HCT116 (cell line): ENCODE measurements at regions not wholly inside any gene's neighbourhood (a gene's known extent, or its start where the extent isn't known, plus 50 kb on each side); places are given as distances from the start of the nearest gene placed in this dataset.

Experiments used
- CEBPB ChIP-seq: IDR thresholded peaks from 2 replicates; pipeline ENCODE4 v1.6.1; 2012; ENCODE audit warnings: low read depth
- CTCF ChIP-seq, 3 experiments: fragments of 200-600 bp in 1 of 3; sonication (generic) in 1 of 3; IDR thresholded peaks in 2 of 3; conservative IDR thresholded peaks in 1 of 3; 2 replicates each; pipeline ENCODE4 v1.5.1; 2012 to 2017; ENCODE audit warnings: low read depth in 2 of 3, low read length in 2 of 3, antibody characterized with exemption in 1 of 3, borderline replicate concordance in 1 of 3, control low read depth in 1 of 3, mild to moderate bottlenecking in 1 of 3, mixed read lengths in 1 of 3, mixed run types in 1 of 3, moderate library complexity in 1 of 3; ENCODE audit not compliant: insufficient read depth in 1 of 3
- EGR1 ChIP-seq: IDR thresholded peaks from 2 replicates; pipeline ENCODE4 v1.6.1; 2012; ENCODE audit warnings: low read depth
- EZH2 ChIP-seq: fragments of 200-600 bp; sonication (generic); IDR thresholded peaks from 2 replicates; pipeline ENCODE4 v1.6.1; 2017; ENCODE audit warnings: antibody characterized with exemption, mixed run types
- EZH2phosphoT487 ChIP-seq: fragments of 200-600 bp; IDR thresholded peaks from 2 replicates; pipeline ENCODE4 v1.6.1; 2018; ENCODE audit warnings: antibody characterized with exemption, borderline replicate concordance
- MAX ChIP-seq: IDR thresholded peaks from 2 replicates; pipeline ENCODE4 v1.6.1; 2012
- POLR2A ChIP-seq: IDR thresholded peaks from 2 replicates; pipeline ENCODE4 v1.7.0; 2011; ENCODE audit warnings: borderline replicate concordance; ENCODE audit not compliant: insufficient read depth, insufficient read length; ENCODE audit errors: extremely low read depth
- POLR2AphosphoS5 ChIP-seq: IDR thresholded peaks from 2 replicates; pipeline ENCODE4 v1.6.1; 2011; ENCODE audit warnings: mild to moderate bottlenecking, low read depth, low read length, moderate library complexity
- RAD21 ChIP-seq: IDR thresholded peaks from 2 replicates; pipeline ENCODE4 v1.6.1; 2012; ENCODE audit warnings: low read depth, mild to moderate bottlenecking
- SP1 ChIP-seq: IDR thresholded peaks from 2 replicates; pipeline ENCODE4 v1.6.1; 2012; ENCODE audit warnings: low read depth
- YY1 ChIP-seq: IDR thresholded peaks from 2 replicates; pipeline ENCODE4 v1.6.1; 2011; ENCODE audit warnings: low read length, low read depth, moderate library complexity, mild to moderate bottlenecking; ENCODE audit not compliant: insufficient replicate concordance; ENCODE audit errors: extremely low read depth

GRCh38 chr1:83029916-83030315 lies 969.0 kb downstream of the TTLL7 start:
- TF ChIP-seq RAD21 = no peak
- TF ChIP-seq CTCF (IDR thresholded peaks at IDR 0.05 in 2 of 3, conservative IDR thresholded peaks at IDR 0.05 in 1 of 3; ENCODE audit: borderline replicate concordance in 1 of 3, insufficient read depth in 1 of 3, low read depth in 2 of 3, low read length in 2 of 3) = no peak
- TF ChIP-seq MAX = no peak
- no peak for TF ChIP-seq EGR1
- no peak for TF ChIP-seq POLR2A
- TF ChIP-seq SP1 = no peak
- TF ChIP-seq CEBPB = no peak
- no peak for TF ChIP-seq YY1
- no peak for TF ChIP-seq EZH2
- no peak for TF ChIP-seq EZH2phosphoT487
- TF ChIP-seq POLR2AphosphoS5 = no peak
